Dermis microvascular lymphatic vessel endothelial cell (primary cell): ENCODE measurements at regions not wholly inside any gene's neighbourhood (a gene's known extent, or its start where the extent isn't known, plus 50 kb on each side); places are given as distances from the start of the nearest gene placed in this dataset.
"Not testable (repeated sequence)": the region's sequence is repeated elsewhere in the genome, so short reads cannot be mapped to it uniquely, and the experiment has no call there.

Experiments used
- DNase-seq, 2 donors: peaks; one replicate each; pipeline versions ENCODE4 v3.0.0 to v3.0.0-alpha.2; 2010; ENCODE audit warnings: low read depth in 2 of 2

DNA sequence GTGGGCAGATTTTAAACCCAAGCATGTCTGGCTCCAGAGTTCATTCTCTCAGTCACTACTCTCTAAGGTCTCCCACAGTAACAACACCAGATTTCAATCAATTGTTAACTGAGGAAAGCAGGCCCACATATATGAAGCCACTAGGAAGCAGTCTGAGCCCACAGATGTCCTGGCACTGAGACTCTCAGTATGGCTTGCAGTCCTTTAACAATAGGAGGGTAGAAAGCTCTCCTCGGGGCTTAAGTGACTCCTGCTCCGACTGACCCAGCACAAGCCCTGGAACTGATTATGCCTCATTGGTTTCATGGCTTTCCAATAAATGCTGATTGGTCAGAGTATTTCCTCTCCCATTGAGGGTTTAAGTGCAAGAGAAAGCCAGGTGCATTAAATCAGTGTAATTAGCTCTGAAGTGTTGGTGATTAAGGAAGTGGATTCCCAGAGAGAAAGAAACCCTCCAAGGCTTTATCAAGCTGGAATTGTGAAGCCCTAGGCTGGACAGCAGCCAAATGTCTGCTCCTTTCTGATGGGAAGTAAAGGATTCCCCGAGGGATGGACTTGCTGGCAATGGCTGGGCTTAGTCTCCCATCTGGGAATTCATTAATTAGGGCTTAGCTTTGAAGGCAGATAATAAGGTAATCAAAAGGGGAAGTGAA lies 76.6 kb upstream of the PROKR2 start:
- DNase-seq, result no peak

DNA sequence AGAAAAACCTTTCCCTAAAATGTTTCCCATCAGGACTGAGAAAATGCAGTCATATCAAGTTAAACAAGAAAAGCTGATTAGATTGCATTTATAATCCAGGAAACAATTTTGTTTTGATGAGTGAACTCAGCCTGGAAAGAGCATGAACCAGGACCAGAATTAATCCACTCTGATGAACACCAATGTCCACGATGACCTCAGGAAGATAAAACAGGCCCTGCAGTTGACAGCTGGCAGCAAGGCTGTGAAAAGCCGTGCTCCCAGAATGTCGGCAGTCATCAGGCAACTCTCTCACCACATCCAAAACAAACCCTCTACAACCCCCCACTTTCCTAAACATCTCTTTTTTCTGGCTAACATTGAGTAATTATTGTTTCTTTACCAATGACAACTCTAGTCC lies 74.0 kb upstream of the PROKR2 start:
- no peak for DNase-seq

DNA sequence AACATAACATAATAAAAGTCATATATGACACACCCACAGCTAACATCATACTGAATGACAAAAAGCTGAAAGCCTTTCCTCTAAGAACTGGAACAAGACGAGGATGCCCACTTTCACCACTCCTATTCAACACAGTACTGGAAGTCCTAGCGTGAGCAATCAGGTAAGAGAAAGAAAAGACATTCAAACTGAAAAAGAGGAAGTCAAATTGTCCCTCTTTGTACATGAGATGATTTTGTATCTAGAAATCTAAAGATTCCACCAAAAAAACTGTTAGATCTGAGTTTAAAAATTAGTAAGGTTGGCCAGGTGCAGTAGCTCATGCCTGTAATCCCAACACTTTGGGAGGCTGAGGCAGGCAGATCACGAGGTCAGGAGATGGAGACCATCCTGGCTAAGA lies 70.1 kb upstream of the PROKR2 start:
- not testable (repeated sequence) for DNase-seq

DNA sequence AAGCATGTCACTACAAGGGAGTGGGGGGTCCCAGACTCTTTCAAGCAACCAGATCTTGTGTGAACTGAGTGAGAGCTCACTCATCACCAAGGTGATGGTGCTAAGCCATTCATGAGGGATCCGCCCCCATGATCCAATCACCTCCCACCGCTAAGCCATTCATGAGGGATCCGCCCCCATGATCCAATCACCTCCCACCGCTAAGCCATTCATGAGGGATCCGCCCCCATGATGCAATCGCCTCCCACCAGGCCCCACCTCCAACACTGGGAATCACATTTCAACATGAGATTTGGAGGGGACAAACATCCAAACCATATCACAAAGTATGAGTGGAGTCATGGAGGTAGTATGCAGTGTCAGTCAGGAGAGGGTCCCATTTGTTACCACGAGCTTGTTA lies 64.8 kb upstream of the PROKR2 start:
- DNase-seq, result not testable (repeated sequence)

DNA sequence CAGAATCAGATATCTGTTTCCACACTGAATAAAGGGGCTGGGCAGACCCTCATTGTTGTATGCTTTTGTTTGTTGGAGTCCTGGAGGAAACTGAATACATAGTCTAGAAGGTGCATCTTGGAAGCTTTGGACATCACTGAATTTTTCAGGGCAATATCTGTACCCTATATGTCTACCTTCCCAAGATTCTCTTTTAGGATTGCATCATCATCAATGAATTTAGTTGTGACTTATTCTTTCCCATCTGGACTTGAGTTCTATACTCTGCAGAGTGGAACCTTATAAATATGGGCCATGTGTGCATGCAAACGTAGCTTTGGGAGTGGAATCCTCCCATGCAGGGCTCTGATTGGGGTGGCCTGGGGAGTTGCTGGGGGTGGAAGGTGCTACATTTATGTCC lies 60.7 kb upstream of the PROKR2 start:
- DNase-seq, result no peak

DNA sequence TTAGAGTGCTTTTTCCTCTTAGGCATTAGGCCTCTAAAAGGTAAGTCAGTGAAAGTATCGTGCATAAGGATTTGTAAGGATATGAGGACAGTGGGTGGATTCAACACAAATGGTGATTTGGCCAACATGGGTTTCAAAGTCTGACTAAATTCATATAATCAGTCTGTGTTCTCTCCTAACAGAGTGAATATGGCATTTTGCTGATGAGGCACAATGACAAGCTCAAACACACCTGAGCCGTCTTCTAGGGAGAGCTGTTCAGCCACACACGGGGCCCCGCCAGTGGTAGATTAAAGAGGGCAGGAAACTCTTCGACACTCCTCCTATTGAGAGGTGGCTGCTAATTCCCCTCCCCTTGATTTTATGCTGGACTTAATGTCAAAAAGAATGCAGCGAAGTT lies 59.5 kb upstream of the PROKR2 start:
- no peak for DNase-seq

DNA sequence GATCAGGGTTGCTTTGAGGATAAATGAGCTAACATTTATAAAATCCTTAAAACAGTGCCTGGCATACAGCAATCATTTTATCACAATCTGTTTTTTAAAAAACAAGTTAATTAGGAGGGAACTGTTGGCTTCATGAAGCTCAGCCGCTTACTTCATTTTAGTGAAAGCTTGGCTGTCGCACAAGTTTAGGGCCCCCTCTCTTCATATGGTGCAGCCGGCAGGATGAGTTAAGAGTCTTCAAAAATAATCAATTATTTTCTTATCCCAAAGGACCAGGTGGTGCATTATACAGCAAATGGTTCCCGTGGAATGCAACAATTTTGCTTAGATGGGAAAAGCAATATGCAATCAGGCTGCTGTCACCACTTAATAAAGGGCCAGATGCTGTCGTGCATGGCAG lies 57.4 kb upstream of the PROKR2 start:
- DNase-seq, result no peak

DNA sequence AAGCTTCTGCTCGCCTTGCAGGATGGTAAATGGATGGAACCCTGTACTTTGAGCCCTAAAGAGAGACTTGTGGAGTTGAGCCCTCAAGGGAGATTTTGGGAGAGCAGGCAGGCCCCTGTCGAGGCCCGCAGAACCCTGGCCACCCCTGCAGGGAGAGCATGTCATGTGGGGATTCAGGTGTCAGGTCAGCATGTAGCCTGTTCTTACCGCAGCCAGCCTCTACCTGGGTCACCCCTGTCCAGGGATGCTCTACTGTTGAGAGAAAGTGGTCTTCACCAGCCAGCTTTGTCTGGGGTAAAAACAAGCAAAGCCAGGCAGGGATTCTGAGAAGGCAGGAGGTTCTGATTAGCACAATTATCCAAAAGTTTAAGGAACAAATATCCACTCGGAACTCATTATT lies 55.6 kb upstream of the PROKR2 start:
- no peak for DNase-seq

DNA sequence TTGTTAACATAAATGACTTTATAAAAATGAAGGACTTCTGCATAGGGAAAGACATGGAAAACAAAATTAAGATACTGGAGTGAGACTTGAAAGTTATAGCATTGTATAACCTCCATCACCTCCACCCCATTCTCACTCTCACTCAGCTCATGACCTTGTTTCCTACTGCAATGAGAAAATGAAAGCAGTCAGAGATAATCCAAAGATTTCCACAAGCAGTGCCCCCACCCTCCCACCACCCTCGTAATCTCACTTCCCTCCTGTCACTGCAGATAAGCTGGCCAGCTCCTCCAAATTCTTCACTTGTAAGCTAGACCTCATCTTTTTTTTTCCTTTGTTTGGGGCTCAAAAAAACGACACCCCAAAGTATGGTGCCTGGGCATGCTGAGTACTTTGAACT lies 52.9 kb upstream of the PROKR2 start:
- DNase-seq, result no peak
